Ovary (tissue), 3 donors: ENCODE measurements at regions not wholly inside any gene's neighbourhood (a gene's known extent, or its start where the extent isn't known, plus 50 kb on each side); places are given as distances from the start of the nearest gene placed in this dataset.

ENCODE experiments used
- EP300 ChIP-seq: sonication (generic); formaldehyde crosslinking; IDR thresholded peaks from one replicate; pipeline ENCODE4 v1.6.1; 2017; ENCODE audit warnings: antibody characterized with exemption
- POLR2A ChIP-seq: fragments of 450-650 bp; IDR thresholded peaks from one replicate; pipeline ENCODE4 v1.6.1; 2017; ENCODE audit warnings: antibody characterized with exemption, mild to moderate bottlenecking, moderate library complexity
- TF ChIP-seq, protein P1 (sequence below), 3 donors: fragments of 450-650 bp in 2 of 3; fragments of 200-600 bp in 1 of 3; IDR thresholded peaks; one replicate each; pipeline versions ENCODE4 v1.5.1 to v1.8.0; 2016 to 2022; ENCODE audit warnings: antibody characterized with exemption in 3 of 3, mild to moderate bottlenecking in 1 of 3
- donor health status: DM: no; HTN: no; CAD: no.

GRCh38 chr4:95638920-95639501, 90.2 kb upstream of the UNC5C start:
- TF ChIP-seq POLR2A (no peak), EP300 (no peak)
- TF ChIP-seq, protein P1, sequence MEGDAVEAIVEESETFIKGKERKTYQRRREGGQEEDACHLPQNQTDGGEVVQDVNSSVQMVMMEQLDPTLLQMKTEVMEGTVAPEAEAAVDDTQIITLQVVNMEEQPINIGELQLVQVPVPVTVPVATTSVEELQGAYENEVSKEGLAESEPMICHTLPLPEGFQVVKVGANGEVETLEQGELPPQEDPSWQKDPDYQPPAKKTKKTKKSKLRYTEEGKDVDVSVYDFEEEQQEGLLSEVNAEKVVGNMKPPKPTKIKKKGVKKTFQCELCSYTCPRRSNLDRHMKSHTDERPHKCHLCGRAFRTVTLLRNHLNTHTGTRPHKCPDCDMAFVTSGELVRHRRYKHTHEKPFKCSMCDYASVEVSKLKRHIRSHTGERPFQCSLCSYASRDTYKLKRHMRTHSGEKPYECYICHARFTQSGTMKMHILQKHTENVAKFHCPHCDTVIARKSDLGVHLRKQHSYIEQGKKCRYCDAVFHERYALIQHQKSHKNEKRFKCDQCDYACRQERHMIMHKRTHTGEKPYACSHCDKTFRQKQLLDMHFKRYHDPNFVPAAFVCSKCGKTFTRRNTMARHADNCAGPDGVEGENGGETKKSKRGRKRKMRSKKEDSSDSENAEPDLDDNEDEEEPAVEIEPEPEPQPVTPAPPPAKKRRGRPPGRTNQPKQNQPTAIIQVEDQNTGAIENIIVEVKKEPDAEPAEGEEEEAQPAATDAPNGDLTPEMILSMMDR (IDR thresholded peaks at IDR 0.05): no peak
